Bone marrow (tissue), 2 donors: ENCODE measurements at regions not wholly inside any gene's neighbourhood (a gene's known extent, or its start where the extent isn't known, plus 50 kb on each side); places are given as distances from the start of the nearest gene placed in this dataset.

Experiments used
- DNase-seq, 2 donors: peaks; one replicate each; lab custom pipeline; 2025; lab: John Stamatoyannopoulos, UW

DNA sequence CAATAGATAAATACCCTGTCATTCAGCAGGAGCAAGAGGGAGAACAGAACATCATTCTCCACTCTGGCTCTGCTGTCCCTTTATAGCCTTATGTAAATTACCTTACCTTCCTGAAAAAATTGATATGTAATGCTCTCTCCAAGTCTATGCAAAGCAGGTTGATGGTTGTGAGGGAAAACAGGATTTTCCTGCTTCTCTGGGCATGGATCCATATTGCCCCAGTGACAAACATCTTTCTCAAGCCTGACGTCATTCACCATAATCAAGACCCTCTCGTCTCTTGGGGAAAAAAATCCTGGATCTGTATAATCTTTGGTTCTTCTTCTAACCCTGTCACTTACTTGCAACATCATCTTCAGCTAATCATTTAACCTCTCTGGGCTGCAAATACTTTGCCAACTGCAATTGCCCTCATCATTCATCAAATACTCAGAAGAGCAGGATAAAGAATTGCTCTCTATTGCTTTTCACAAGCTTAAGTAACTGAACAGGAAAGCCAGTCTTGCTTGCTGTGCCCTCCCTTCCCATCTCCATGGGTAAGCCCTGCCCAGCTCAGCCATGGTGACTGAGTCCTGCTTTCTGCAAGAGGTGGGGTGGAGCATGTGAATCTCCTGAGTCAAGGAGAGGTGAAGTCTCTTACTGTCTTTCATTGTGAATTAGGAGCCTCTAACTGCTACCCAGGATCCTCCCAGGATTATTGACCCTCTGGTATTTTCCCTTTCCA is 123.7 kb upstream of the KLF7 start:
- no peak for DNase-seq

DNA sequence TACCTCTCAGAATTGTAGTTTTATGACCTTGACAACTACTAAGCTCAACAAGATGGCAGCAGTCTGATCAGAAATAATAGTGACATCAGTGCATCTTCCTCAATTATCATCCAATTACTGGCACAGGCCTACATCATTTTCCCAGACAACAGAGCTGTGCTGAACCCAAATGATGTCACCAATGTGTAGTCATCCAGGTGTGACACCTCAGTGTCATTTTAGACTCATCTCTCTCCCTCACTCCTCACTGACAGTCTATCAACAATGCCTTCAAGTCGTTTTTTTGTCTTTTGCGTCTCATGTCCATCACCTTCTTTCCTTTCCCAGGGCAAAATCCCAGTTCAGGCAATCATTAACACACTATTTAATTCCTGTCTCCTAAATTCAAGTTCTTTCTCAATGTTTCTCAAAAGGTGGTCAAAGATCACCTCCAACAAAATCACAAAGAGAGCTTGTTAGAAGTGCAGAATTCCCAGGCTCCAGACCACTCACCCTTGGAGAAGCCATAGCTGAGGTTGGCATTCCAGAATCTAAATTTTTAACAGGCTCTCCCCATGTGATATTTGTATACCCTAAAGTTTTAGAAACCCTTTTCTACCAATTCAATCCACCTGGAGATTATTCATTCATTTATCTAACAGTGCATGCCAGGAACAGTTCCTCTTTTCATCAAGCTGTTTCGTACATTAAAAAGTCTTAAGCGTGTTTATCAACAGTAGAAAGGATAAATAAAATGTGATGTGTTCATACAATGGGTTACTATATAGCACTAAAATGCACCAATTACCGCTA is 125.3 kb upstream of the KLF7 start:
- DNase-seq, result no peak

DNA sequence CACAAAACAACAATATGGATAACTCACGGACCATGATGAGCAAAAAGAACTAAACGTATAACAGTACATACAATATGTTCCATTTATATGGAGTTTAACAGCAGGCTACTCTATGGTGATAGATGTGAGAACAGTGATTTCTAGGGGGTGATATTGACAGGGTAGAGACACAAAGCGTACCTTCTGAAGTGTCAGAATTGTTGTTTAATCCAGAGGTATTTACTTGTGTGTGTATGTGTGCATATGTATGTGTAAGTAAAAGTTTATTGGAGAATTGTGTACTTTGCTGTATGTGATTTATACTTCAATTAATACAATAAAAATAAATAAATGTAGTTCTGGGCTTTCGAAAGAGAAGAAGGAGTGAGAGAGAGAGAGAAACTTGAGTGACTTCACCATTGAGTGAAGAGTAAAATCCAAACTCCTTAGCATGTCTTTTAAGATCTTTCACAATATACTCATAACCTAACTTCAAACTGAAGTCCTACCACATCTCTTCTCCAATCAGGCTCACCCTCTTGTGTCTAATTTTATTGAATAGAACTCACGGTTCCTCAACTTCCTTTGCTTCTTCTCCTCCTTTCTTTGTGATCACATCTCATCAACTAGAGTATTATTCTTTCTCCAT is 126.0 kb upstream of the KLF7 start:
- no peak for DNase-seq

DNA sequence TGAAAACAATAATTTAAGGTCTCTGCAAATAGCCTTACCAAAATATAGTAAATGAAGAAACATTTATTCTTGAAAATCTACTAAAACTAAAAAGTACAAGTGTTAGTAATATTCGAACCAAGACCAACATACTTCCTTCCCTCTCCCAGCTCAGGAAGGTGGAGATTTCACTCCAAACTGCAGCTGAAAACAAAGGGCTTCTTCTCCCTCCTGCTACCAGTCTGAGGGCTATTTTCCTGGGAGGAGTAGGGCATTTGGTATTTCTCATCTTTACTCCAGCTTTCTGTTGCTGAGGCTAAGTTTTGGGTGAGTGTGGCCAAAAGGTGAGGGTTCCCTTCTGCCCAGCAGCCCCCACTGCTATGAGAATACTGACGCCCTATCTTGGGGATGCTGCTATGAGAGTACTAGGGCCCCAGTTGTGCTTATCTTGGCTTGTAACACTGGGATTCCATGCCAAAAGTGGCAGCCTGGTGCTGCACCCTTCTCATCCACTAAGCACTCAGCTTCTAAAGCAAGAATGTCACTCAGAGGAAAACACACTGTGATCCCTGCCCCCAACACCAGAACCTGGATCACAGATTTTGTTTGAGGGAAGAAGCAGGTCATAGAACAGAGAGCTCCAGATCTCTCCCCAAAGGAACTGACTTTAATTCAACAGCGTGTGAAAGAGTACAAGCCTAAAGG is 130.7 kb upstream of the KLF7 start:
- no peak for DNase-seq

DNA sequence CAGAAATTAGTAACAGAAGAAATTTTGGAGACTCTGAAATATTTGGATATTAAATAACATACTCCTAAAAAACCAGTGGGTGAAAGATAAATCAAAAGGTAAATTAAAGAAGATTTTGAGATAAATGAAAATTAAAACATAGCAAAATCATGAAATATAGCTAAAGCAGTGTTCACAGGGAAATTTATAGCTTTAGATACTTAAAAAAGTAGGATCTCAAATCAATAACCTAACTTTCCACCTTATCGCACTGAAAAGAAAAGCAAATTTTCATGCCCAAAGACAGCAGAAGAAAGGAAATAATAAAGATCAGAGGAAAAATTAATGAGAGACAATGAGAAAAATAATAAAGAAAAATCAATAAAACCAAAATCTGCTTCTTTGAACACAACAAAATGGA is 135.1 kb upstream of the KLF7 start:
- DNase-seq, result no peak

DNA sequence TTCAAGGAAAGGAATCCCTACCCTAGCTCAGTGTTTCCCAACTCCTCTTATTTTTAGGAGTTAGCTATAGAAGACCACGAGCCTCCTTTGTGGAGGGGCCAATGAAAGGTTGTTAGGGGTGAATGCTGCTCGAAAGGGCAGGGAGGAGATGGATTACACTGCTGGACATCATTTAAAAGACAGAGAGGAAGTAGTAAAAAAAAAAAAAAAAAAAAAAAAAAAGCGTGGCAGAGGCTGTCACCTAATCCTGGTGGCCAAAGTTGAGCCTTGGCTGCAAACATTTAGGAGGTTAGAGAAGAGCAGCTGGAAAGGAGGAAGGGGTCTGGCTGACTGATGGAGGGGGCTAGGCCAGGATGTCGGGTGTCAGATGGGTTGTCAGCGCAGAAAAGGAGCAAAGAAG is 139.0 kb upstream of the KLF7 start:
- DNase-seq, result no peak

DNA sequence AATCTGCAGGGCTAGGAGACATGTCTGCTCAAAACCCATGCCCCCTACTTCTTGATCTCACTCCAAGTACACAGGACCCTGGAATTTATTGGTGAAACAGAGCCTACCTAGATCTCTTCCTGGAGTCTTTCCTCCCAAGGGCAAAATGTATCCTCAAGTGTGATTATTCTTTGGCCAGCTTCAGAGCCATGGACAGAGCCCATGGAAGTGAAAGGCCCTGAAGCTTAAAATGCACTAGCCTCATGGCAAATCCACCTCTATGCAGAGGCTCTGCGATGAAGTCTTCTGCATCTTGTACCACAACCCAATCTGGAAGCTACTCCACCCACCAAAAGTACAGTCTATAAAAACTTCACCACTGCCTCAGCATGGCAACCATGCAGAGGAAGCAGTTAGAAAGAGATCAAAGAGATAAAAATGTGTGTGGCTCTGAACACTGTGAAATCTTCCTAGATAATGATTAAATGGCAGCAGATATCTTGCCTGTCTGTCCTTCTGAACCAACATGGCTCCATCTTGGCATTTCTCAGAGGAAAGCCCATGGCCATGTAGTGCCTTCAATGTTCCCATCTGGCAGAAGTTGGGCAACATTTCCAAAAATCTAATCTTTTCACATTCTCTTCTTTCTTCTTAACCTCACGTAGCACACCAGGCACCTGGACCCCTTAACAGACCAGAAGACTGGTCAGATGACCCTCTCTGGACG is 142.9 kb upstream of the KLF7 start:
- no peak for DNase-seq

DNA sequence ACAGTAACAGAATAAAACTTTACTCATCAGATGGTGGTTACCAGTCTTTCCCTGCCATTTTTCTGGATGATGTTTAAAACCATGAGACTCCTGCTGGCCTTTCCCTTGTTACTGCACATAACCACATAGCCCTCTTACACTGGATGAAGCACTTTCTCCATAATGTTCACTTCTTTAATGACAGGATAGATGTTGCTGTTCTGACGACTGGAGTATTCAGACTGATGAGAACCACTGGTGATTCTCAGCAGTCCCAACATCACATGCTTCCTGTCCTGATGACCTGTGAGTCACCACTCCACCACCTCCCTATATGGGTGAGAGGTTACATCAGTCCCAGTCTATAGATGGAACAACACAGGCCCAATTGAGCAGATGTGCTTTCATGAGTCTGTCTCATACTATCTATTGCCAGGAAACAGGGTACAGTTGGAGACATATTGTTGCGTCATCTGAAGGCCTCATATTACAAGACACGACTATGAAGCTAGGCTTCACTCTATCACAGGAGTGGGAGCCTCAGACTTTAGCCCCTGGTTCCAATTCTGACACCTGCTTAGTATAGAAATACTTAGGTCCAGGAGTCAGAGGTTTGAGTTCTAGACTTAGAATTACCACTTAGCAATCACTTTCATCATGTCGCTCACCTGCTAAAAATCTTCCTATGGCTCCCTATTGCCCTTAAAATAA is 145.7 kb upstream of the KLF7 start:
- DNase-seq, result peak in 1 of 2 donors; percentile 60

DNA sequence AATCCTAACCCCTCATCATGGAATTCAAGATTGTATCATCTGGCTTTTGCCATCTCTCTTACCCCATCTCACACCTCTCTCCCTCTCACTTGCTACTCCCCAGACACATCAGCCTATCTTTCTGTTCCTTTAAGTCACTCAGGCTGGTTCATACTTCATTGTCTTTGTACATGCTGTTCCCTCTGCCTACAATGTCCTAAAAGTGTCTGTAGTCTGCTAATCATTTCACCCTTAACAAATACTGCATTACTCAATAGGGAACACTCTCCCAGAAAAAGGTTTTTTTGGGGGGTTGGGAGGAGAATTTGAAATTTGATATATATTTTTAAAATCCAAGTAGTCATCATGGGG is 146.2 kb upstream of the KLF7 start:
- DNase-seq, result no peak

DNA sequence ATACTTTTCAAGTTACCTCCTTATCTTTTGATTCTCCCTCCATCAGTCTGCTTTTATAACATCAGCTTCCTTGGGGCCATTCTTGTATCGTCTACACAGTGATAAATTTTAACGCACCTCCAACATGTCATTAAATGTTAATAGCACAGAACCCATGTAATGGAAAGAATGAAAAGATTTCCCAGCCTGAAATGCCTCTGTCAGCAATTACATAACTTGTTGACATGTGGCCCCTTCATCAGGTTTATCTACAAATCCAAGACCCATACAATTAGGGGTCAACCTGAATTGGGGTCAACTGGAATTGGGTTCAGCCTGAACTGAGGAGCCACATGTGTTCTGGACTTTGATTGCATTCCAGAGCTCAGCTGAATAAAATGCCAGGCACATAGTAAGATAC is 148.2 kb upstream of the KLF7 start:
- no peak for DNase-seq

DNA sequence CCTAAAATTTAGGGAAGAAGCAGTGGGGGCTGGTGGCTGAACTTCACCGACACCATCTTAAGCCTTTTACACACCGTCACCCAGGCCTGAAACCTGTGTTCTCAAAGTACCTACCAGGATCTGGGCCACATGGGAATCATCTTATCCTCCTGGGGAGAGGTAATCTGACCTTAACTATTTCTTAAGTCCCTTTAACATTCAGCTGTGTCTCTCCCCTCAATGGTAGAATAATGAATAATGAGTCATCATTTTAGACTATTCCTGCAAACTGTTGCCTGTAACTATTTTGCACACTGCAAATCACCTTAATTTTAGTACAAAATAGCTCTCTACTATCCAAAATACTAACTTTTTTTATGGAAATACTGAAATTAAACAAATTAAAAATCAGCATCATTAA is 149.4 kb upstream of the KLF7 start:
- DNase-seq, result no peak

DNA sequence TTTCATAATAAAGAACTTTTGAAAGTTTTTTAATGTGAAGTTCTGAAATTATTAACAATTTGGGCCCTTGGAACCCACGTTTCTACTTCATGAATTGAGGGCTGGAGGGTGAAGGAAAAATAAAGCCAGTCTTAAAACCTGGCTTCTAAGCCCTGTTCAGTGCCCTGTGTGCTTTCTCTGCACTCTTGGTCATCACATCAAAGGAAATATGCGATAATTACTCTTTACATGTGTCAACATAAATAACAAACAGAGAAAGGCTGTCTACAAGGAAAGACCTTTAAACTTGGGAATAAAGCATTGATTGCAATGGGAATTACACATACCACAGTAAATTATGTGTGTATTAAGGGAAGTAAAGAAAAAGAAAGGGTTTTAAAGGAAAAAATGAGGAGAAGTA is 150.7 kb upstream of the KLF7 start:
- DNase-seq, result no peak

DNA sequence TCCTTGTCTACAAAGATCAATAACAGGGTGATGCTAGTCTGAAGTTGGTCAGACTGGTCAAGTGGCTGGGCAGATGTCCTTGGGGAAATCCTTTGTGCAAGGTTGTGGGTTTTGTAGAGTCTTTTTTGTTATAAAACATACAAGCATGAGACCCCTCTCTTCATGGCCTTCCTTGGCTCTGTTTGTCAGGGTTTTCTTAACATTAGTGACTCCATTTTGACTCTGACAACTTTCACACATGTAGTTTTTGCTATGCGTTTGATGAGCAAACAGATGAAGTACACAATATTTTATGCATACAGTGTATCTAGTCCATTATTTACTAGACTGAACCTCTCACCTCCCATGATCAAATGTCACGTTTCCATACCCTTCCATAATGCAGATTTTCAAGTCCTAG is 151.2 kb upstream of the KLF7 start:
- no peak for DNase-seq

DNA sequence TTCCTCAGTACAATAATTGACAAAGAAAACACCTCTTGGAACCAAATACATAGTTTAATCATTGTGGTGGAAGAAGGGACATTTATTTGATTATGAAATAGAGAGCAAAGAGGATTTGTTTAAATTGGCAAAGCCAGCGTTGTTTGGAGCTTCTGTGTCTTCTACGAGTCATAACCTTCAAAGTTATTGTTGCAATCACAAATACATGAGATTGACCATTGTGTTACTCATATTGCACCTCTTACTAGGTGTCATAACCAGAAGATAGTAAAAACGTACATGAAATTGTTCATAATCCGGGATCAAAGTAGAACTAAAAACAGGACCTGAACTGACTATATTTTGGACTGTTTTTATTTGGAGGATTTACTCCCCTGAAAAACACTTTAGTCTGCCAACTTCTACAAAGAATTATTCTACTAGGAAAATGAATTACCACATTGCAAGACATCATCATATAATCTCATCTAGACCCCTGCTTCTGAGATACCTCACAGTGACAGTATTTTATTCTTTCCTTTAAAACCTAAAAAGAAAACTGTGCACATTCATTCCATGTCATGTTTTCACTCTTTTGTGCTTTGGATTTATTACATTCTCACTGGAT is 151.7 kb upstream of the KLF7 start:
- DNase-seq, result no peak

DNA sequence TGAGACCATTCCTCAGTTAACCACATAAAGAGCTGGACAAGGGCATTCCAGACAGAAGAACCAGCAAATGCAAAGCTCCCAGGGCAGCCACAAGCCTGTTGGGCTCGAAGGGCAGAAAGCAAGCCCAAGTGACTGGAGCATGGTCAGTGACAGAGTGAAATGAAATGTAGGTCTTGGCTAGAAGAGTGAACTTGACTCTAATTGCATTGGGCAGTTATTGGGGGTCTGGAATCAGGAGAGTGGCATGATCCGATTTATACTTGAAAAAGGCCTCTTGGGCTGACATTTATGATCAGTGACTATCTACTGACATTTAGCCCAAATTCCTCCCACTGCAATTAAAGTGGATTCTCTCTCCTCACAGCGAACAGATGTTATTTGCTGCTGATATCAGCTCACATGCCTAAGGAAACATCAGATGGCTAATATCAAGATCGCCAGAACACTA is 152.5 kb upstream of the KLF7 start:
- DNase-seq, result no peak

DNA sequence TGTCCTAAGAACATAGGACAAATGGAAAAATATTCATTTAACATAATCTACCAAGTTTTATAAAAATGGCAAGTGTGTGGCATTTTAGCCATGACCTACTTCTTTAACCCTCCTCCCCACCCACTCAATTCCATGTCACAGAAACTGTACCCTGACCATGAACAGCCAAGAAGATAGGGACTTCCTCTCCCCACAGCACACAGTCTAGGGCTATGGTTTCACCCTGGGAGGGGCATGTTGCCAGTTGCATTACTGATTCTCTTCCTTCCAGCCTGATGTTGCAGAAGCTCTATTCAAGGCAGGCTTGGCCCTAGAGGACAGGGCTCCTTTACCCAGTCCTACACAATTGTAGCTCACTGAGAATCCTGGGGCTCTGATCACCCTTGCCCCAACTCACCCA is 153.6 kb upstream of the KLF7 start:
- no peak for DNase-seq

DNA sequence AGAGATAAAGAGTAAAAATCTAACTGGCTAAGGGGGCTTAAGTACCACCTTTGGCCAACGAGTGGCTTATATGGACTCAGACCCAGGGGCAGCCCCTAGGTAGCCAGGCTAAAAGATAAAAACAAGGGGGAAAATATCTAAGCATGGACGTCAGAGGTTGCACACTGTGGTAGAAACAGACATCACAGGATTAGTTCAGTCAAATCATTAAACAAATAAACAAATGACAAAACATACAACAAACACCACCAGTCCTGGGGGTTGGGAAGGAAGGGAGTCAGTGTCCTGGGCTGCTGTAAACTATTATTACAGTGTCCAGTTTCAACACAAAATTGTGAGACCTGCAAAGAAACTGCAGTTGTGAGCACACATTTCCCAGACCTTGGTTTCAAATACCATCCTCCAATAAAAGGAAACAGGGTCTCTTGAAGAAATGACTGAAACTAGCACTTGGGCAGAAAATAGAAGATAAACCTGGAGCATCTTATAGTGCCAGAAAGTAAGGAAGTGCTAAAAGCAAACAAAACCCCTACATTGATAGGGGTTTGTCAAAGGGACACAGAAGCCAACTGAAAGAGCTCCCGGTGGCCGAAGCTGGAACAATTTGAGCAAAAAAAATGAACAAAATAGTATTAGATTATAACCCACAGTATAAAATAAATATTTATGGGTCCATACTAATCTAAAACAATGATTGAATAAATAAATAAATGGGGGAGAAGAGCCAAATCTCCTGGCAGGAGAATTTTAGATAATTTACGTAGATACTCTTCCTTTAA is 154.8 kb upstream of the KLF7 start:
- no peak for DNase-seq

DNA sequence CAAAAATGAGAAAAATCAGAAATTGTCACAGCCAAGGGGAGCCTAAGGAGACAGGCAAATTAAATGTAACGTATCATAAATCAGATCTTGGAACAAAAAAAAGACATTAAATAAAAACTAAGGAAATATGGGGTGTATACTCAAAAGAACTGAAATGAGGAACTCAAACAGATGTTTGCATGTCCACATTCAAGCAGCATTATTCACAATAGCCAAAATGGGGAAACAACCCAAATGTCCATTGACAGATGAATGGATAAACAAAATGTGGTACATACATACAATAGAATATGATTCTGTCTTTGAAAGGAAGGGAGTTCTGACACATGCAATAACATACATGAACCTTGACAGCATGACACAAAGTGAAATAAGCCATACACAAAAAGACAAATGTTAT is 155.8 kb upstream of the KLF7 start:
- peak in 1 of 2 donors; percentile 73 for DNase-seq

DNA sequence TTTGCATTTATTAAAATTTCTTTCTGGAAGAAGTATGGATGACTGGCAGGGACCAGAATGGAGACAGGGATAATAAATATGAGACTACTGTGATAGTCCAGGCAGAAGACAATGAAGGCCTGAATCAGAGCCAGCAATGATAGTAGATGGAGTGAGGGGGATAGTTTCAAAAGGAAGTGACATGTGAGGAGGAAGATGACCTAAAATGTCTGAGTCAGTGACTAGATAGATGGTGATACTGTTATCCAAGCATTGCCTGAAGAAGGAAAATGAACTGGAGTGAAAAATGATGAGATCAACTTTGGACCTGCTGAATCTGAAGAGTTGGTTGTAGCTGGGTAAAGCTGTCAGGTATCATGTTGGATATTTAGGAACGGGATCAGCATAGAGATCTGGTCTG is 158.3 kb upstream of the KLF7 start:
- DNase-seq, result no peak

DNA sequence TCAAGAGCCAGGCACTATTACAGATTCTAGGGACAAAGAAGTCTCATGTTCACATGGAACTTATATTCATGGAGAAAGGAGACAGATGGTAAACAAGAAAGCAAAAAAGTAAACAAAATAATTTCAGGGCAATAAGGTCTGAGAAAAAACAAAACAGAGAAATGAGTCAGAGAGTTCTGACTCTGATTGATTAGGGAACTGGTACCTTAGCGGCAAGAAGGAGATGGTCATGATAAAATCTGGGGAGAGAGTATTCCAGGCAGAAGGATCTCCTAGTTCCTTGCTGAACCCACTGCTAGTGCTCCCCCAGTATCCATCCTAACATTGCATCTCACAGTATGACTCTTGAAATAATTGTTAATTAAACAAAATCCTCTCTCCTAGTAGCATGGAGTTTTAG is 161.8 kb upstream of the KLF7 start:
- DNase-seq, result no peak
